Ammon's horn (tissue), 1 donor: ENCODE measurements at regions not wholly inside any gene's neighbourhood (a gene's known extent, or its start where the extent isn't known, plus 50 kb on each side); places are given as distances from the start of the nearest gene placed in this dataset.

Experiments used
- DNase-seq: peaks from one replicate; pipeline ENCODE4 v3.0.0-alpha.2; 2016; ENCODE audit warnings: low spot score

DNA sequence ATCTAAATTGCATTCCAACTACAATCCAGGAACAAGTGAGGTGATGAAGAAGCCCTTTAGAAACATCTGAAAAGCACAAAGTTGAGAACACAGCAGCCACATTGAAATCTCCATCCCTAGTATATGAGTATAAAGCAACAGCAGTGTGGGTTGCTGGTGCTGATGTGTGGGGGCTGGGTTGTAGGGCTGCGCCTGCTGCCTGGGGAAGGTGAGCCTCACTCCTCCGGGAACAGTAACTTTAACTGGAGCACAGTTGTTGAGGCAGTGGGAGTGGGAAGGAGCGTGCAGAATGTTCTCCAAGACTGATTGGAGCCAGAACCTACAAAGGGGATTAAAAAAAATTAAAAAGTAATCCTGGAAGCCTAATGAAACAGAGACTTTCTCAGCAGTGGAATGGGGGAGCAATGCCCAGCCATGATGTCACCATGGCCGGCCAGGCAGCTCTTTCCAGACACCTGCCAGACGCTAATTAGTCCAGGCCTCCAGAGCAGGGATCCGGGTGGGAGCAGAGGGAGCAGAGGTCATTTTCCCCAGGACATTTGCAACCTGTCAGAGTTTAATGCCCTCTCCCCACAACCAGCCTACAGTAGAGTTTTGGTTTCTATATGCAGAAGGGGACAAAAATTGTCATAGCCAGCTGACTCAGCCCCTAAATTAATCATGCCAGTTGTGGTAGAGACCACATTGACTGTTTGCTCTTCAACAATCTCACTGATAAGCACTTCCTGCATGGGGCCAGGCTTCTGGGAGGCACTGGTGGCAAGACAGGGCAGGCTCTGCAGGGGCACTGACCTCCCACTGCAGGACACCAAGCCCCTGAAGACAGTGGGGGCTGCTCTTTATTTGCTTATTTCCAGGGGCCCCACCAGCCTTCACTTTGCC is 133.0 kb upstream of the ZNF32 start:
- no peak for DNase-seq

DNA sequence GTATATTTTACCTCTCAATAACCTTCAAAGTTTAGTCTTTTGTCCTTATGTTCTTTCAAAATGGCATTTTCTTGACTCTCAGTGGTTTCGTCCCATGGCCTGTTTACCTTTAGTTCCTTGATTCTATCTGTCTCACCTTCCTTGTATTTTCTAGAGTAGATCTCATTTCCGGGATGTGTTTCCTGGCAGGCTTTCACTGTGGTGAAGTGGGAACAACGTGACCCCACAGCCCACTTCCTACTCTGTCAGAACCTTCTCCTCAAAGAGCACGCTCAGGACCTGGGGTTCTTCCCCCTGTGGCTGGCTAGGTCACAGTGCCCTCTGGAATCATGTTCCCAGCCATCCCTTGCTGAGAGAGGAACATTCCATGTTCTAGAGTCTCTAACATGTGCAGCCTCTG is 129.9 kb upstream of the ZNF32 start:
- no peak for DNase-seq

DNA sequence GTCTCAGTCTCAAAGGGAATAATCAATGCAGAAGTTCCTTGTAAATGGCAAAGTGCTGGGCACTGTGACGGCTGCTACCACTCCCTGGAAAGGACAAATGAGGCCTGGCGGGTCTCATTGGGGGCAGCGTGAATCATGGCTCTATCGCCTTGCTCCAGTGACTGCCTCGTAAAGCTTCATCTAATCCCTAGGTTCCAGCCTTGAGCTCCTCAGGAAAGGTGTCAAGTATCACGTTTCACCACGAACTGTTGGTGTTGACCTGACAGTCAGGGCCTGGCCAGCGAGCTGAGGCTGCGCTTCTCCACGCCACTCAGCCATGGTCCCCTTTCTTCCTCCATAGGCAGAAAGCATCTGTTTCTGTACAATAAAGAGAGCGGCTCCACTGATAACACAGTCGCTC is 126.7 kb upstream of the ZNF32 start:
- DNase-seq: no peak

DNA sequence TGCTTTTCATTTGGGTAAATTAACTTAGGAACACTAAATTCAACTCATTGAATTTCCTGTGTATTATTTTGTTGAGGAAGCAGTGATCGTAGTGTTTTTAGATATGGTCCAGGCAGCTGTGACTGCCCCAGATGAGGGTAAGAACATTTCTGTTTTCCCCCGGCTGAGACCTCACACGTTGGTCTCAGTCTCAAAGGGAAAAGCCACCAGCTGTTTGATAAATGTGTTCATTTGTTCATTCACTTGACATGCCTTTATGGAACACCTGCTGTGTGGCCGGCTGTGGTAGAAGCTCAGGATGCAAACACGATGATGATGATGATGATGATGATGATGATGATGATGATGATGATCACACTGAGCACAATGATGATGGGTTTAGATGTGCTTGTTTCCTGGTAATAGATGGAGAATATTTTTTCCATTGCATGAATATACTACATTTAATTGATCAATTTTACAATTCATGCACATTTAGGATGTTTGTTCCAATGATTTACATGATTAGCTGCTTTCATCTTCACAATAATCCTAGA is 125.6 kb upstream of the ZNF32 start:
- DNase-seq: no peak

DNA sequence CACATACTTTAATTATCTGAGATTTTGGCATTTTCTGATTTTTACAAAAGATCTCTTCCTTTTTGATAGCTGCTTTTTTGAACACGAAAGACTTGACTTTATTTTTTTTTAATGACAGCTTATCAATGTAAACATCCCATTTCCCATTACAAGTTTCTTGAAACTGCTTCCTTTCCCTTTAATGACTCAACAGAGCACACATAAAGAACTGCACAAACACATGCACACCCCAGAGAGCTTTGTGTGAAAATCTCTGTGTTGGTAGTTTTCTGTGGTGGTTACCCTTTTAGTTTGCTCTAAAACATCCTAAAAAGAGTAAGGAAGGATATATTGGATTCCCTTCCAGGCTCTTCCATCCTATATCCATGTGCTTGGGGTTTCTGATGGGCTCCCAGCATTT is 125.1 kb upstream of the ZNF32 start:
- no peak for DNase-seq

DNA sequence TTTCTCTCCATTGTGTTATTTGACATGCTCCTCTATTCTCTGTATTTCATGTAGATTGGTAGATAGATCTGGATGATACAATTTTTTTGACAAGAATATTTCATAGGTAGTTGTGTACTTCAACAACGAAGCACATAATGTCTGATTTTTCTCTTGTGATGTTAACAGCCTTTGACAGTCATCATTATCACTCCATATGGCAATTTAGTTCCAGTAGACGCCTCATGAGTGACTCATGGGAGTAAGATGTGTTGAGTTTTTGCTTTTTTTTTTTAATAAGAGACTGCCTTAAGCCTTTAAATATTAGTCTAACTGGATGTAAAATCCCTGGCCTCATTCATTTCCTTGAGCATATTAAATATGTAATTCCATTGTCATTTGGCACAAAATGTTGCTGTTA is 123.5 kb upstream of the ZNF32 start:
- DNase-seq: no peak

DNA sequence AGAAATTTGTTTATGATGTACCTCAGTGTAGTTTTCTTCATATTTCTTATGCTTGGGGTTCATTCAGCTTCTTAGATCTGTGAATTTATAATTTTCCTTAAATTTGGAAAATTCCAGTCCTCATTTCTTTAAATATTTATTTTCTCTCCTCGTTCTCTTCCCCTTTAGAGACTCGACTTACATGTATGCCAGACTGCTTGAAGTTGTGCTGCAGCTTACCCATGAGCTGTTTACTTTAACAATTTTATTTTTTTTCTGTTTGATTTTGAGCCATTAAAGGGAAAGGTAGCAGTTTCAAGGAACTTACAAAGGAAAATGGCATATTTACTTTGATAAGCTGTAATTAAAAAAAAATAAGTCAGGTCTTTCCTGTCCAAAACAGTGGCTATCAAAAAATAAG is 123.0 kb upstream of the ZNF32 start:
- DNase-seq: no peak

DNA sequence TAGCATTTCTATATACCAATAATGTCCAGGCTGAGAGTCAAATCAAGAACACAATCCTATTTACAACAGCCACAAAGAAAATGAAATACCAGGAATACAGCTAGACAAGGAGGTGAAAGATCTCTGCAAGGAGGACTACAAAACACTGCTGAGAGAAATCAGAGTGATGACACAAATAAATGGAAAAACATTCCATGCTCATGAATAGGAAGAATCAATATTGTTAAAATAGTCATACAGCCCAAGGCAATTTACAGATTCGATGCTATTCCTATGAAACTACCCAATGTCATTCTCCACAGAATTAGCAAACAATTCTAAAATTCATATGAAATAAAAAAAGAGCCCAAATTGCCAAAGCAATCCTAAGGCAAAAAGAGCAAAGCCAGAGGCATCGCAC is 116.8 kb upstream of the ZNF32 start:
- DNase-seq: no peak

DNA sequence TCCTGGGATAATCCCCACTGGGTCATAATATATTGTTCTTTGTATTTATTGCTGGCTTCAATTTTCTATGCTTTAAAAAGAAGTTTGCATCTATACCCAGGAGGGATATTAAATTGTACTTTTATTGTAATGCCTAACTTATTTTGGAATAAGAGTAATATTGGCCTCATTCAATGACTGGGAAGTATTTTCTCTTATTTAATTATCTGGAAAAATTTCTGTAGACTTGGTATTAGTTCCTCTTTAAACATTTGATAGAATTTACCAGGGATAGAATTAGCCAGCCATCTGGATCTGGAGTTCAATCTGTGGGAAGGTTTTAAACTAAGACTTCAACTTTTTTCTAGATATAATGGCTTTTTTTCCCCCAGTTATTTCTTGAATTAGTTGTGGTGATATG is 115.2 kb upstream of the ZNF32 start:
- no peak for DNase-seq

DNA sequence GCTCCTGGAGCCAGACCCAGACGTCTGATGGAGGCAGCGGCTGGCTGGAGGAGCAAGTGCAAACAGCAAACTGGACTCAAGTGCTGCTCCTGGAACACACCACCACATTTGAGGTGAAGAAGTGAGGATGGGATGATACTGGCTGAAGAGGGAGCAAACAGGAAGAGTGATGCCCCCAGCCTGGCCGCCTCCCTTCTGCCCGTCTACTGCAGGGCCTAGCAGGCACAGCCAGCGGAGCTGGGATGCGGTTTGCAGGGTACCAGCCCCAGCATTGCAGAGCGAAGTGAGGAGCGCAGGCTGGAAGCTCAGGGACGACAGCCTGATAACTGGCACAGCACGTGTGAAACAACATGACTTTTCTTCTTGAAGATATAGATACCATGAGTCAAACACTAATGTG is 111.8 kb upstream of the ZNF32 start:
- DNase-seq: no peak

DNA sequence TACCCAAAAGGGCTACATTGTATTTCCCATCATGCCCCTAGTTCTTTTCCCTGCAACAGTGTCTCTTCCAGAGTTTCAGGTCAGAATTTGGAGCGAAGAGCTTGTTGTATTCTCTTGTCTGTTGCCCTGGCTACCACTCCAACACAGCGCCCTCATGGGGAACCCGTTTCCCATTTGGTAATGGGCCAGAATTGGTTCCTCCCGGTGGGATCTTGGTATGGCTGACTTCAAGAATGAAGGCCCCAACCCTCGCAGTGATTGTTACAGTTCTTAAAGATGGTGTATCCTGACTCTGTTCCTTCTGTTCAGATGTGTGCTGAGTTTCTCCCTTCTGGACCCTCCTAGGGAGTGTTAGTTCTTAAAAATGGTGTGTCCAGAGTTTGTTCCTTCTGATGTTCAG is 110.5 kb upstream of the ZNF32 start:
- DNase-seq: no peak

DNA sequence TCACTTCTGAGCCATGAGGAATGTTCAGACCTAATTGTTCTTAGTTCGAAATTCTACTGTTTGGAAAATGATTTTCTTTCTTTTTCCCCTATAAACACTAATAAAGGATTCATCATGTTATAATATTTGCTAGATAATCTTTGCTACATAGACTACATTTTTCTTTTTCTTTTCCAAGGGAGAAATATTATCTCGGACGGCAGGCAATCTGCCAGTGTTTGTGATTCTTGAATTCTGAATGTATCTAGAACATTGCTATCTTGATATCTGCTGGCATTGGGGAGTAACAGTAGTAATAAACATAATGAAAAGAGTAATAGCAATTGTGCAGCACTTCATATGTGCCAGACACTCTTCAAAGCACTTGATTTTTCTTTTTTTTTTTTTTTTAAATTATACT is 107.7 kb upstream of the ZNF32 start:
- no peak for DNase-seq

DNA sequence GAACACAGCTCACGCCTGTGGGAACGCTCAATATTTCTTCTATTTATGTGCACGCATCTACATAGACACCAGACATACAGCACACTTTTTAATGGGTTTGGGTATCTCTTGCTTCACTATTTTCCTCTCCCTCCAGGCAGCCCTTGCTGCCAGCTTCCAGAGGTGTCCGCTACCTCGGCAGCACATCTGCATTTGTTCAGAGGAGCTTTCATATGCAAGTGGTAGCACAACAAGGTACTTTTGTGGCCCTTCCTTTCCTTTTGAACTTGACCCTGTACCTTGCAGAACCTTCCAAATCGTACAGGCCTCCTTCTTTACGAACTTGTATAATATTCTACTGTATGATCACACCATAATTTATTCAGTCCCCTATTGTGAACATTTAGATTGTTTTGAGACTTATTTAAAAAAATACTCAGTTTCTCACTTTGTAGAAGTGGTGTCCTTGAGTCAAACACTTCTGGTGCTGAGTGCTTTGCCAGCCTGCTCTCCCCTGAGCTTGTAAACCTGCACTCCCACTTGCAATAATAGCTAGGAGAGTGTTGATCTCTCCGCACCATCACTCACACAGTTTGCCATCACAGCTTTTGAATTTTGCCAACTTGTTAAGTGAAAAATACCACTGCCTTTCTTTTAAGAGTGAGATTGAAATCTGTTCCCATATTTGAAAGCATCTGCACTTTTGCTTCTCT is 106.0 kb upstream of the ZNF32 start:
- DNase-seq: no peak

DNA sequence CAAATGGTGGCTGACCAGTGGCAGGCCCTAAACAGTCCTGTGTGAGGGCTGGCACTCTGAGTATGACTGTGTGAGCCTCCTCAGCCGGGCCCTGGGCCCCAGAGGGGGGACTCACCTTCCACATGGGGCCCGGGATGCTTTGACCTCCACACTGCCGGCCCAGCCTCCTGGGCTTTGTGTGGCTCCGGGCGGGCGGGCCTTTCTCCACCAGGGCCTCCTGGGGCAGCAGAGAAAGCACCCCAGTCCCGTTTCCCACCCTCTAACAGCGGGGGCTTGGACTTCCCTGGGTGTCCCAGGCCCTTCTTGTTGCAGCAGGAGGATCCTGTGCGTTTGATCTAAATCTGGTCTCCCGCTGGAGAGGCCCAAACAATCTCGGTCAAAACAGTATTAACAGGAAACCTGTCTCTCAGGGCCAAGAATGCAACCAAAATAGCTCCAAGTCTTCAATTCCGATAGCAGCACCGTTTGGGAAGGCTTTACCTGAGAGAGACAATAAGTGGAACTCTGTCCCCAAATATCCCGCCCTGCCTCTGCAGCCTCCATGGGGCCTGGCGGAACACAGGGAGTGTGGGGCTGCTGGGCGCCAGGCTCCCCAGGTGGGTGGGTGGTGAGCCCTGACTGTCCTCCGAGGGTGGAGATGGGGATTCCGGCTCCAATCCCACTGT is 104.8 kb upstream of the ZNF32 start:
- no peak for DNase-seq

DNA sequence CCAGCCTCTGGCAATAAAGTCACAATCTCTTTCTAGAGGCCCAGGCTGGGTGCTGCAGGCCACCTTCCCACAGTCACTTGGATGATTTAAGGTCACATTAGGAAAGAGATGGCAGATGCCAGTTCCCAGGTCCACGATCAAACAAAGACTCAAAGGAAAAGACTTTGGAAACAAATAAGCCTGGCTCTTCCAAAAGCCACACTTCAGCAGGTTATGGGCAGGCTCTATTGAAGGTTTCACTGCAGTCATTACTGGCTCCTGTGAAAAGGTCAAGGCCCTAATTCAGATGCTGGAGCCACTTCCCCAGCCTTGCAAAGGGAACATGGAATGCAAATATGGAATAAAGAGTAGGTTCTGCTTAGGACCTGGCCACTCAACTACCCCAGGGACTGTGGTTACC is 104.0 kb upstream of the ZNF32 start:
- DNase-seq: no peak

DNA sequence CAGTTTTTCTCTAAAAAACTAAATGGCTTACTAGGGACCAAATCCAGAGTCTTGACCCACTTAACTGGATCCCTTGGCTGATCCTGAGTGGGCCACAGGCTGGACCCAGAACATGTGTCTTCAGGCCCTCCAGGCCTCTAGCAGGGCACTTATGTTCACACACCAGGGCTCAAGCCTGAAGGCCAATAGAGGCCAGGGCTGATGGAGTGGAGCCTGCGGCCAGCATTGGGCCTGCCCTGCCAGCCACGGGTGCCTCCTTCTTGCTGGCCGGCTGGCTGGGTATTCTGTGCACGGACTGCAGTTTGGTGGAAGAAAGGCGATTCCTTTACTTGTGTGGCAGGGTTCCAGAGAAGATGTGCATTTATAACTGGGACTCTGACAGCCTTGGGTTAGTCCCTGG is 103.0 kb upstream of the ZNF32 start:
- DNase-seq: no peak

DNA sequence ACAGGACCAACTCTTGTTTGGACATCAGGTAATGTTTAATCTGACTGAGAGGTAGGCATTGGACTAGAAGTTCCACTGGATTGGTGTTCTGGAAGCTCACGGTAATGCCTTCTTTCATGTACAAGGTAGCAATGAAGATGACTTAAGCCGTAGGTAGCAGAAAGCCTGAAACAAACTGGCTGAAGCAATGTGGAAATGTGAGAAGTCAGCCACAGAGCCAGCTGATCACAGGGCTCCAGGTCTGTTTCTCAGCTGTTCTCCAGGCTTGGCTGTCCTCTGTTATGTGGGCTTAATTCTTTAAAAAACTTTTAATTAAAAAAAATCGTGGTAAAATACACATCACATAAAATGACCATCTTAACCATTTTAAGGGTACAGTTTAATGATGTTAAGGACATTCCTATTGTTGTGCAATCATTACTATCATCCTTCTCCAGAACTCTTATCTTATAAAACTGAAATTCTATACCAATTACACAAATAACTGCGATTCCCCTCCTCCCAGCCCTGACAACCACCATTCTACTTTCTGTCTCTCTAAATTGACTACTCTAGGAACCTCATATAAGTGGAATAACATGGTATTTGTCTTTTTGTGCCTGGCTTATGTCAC is 101.4 kb upstream of the ZNF32 start:
- DNase-seq: no peak

DNA sequence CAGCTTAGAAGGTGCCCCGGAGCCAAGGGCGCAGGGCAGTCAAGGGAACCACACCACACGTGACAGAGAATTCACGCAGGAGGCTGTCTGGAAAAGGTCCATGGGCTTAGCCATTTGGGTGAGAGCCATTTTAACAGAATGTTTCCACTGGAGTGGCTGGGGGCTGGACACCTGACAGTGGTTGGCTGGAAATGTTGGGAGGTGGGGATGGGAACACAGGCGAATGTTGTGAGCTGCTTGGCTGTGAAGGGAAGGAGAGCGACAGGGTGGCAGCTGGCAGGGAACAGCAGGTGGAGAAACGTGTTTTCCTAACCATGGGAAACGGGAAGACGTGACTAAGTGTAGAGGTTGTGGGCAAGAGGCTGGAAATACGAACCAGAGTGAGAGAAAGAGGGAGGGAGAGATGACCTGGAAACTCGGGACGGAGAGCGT is 100.5 kb upstream of the ZNF32 start:
- DNase-seq: no peak

DNA sequence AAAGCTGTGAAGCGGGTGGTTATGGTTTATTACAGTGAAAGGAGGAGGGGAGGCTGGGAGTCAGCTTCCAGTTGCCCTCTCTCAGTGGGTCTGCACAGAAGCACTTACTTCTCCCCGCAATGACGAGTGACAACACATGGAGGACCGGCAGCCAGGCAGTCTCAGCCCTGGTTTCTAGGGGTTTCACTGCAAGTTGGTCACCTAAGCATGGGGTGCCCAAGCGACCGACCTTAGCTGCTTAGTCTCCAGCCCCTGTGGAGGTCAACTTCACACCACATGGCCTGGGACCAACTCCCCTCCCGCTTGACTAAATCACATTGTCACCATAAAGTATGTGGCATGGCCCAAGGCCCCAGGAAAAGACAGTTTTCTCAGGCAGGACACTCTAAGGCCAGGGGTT is 99.9 kb upstream of the ZNF32 start:
- no peak for DNase-seq

DNA sequence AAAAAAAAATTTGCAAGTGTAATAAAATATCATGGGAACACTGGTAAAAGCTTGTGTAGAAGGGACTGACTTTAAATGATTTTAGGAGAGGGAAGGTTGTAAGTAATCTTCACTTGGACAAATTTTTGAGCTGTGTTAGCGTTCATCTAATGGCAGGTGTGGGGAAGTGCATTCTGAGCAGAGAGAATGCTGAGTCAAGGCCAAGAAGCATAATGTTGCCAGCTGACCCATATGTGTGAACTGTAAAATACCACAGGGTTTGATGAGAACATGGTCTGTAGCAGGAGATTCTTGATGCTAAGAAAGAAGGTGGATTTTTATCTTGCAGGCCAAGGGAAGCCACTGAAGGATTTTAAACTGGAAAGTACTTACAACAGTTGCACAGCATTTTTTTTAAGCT is 98.2 kb upstream of the ZNF32 start:
- DNase-seq: no peak

DNA sequence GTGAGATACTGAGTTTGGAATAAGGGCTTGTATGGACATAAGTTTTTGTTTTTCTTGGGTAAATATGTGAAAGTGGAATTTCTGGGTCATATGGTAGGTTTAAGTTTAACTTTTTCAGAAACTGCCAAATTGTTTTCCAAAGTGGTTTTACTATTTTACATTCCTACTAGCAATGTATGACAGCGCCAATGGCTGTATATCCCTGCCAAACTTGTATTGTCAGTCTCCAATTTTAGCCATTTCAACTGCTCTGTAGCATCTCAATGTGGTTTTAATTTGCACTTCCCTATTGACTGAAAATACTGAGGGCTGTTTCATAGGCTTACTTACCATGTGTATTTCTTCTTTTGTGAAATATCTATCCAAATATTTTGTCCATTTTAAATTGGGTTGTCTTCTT is 90.5 kb upstream of the ZNF32 start:
- no peak for DNase-seq

DNA sequence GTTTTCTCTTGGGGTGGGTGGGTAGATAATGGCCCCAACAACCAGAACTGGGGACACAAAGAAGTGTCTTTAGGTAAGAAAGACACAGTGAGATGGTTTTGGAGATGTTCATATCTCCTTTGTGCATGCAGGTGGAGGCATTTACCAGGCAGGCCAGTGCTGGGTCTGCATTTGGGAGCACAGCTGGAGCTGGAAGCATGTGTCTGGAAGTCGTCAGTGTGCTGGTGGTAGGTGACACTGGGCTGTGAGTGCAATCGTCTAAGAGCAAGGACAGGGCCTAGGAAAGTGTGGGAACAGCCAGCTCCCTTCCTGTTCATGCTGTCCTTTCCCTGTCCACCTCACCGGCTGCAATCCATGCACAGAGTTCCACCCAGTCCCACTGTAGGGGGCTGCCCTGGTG is 88.3 kb upstream of the ZNF32 start:
- no peak for DNase-seq

DNA sequence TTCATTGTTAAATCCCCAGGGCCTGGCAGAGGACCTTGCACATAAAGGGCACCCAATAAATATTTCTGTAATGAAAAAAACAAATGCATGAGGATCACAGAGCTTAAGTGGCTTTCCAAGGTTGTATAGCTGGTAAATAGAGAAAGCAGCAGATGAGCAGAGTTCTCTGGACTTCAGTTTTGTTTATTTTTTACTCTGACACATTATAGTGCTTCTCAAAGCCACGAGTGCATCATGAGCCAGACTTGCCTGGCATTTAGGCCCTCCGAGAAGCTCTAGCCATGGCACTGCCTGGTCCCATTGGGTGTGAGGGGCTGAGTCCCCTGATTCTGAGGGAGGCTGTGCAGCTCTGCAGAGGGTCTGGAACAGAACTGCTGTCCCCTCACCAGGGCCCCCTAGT is 87.2 kb upstream of the ZNF32 start:
- no peak for DNase-seq
